GM13976 (cell line): ENCODE measurements at regions not wholly inside any gene's neighbourhood (a gene's known extent, or its start where the extent isn't known, plus 50 kb on each side); places are given as distances from the start of the nearest gene placed in this dataset.

Source experiments
- DNase-seq: peaks from one replicate; pipeline ENCODE4 v3.0.0; 2012; ENCODE audit warnings: low spot score
- CTCF ChIP-seq: IDR thresholded peaks from 2 replicates; pipeline ENCODE4 v1.5.1; 2012; ENCODE audit warnings: borderline replicate concordance, mild to moderate bottlenecking; ENCODE audit not compliant: insufficient read depth; ENCODE audit errors: extremely low read depth, missing control alignments, control extremely low read depth
- in situ Hi-C: fragments of 300-500 bp; cut with MboI; formaldehyde crosslinking; loops from one replicate; pipeline ENCODE4 v1.12.0; 2022; ENCODE audit warnings: low sequenced_read_pairs, mixed read lengths, inconsistent platforms; ENCODE audit not compliant: unreplicated experiment

- DNase-seq: no peak
- TF ChIP-seq CTCF: no peak
- in situ Hi-C loops: no loop called here
These were observed 236.7 kb upstream of the IPO5 start for GRCh38 chr13:97716746-97717145.

GRCh38 chr13:97719736-97720135 is 233.7 kb upstream of the IPO5 start:
- DNase-seq: no peak
- TF ChIP-seq CTCF: no peak
- in situ Hi-C loops: no loop called here

- in situ Hi-C loops: no loop called here
- TF ChIP-seq CTCF: no peak
- no peak for DNase-seq
These were observed 232.6 kb upstream of the IPO5 start for GRCh38 chr13:97720896-97721295.

GRCh38 chr13:97723655-97724054 is 229.8 kb upstream of the IPO5 start:
- in situ Hi-C loops: no loop called here
- DNase-seq: no peak
- no peak for TF ChIP-seq CTCF

GRCh38 chr13:97724450-97724849 is 229.0 kb upstream of the IPO5 start:
- no peak for DNase-seq
- in situ Hi-C loops: no loop called here

GRCh38 chr13:97726664-97727280 is 226.7 kb upstream of the IPO5 start:
- in situ Hi-C loops: no loop called here
- DNase-seq: no peak
- TF ChIP-seq CTCF: no peak

More at GRCh38 chr13:97724450-97724849, 229.0 kb upstream of the IPO5 start:
- no peak for TF ChIP-seq CTCF
